Prostate gland (tissue), 2 donors: ENCODE measurements at regions not wholly inside any gene's neighbourhood (a gene's known extent, or its start where the extent isn't known, plus 50 kb on each side); places are given as distances from the start of the nearest gene placed in this dataset.

Source experiments
- POLR2A ChIP-seq: fragments of 450-650 bp; IDR thresholded peaks from one replicate; pipeline ENCODE4 v1.6.1; 2016; ENCODE audit warnings: antibody characterized with exemption, mild to moderate bottlenecking
- POLR2AphosphoS5 ChIP-seq: sonication (generic); formaldehyde crosslinking; IDR thresholded peaks from one replicate; pipeline ENCODE4 v1.6.1; 2017; ENCODE audit warnings: antibody characterized with exemption
- TF ChIP-seq, protein P1 (sequence below), 4 experiments: fragments of 200-600 bp in 2 of 4; fragments of 450-650 bp in 2 of 4; sonication (generic) in 2 of 4; IDR thresholded peaks; 1 replicate in 3 of 4; 2 replicates in 1 of 4; pipeline ENCODE4 v1.5.1; 2016 to 2019; ENCODE audit warnings: antibody characterized with exemption in 4 of 4, mild to moderate bottlenecking in 2 of 4, moderate library complexity in 2 of 4

DNA sequence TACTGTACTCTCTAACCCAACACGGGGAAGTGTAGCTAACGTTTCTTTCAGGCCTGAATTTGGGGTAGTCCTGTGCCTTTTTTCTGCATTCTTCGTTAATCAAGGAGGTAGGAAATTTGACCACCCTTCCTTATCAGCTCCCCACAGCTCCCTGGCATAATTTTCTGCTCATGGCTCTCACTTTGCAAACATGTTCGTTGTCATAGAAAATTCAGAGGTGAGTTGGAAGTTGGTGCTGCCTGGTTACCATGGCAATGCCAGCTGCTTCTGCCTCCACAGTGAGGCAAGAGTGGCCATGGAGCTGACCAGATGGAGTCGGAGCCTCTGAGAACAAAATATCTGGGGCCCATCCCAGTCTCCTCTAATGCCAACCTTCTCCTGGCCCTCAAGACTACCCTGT lies 116.6 kb upstream of the BOD1 start:
- TF ChIP-seq, protein P1, sequence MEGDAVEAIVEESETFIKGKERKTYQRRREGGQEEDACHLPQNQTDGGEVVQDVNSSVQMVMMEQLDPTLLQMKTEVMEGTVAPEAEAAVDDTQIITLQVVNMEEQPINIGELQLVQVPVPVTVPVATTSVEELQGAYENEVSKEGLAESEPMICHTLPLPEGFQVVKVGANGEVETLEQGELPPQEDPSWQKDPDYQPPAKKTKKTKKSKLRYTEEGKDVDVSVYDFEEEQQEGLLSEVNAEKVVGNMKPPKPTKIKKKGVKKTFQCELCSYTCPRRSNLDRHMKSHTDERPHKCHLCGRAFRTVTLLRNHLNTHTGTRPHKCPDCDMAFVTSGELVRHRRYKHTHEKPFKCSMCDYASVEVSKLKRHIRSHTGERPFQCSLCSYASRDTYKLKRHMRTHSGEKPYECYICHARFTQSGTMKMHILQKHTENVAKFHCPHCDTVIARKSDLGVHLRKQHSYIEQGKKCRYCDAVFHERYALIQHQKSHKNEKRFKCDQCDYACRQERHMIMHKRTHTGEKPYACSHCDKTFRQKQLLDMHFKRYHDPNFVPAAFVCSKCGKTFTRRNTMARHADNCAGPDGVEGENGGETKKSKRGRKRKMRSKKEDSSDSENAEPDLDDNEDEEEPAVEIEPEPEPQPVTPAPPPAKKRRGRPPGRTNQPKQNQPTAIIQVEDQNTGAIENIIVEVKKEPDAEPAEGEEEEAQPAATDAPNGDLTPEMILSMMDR (IDR thresholded peaks at IDR 0.05): no peak
- no peak for TF ChIP-seq POLR2A
- TF ChIP-seq POLR2AphosphoS5: no peak
